ENCODE measurements at regions not wholly inside any gene's neighbourhood (a gene's known extent, or its start where the extent isn't known, plus 50 kb on each side); places are given as distances from the start of the nearest gene placed in this dataset.

- no peak for TF ChIP-seq GATA2 (IDR thresholded peaks at IDR 0.05; ENCODE audit: low read depth, low read length)
- no peak for TF ChIP-seq GATA3 (IDR thresholded peaks at IDR 0.05; ENCODE audit: low read depth, low read length)
Measured at GRCh38 chr14:22334627-22335026, 254.4 kb downstream of the DAD1 start.
